ENCODE measurements at regions not wholly inside any gene's neighbourhood (a gene's known extent, or its start where the extent isn't known, plus 50 kb on each side); places are given as distances from the start of the nearest gene placed in this dataset.

GRCh38 chr16:79902351-79902750, 301.8 kb upstream of the MAF start:
- no peak for TF ChIP-seq CTCF (IDR thresholded peaks at IDR 0.05; ENCODE audit: extremely low read depth, insufficient read depth, missing control alignments)
- in situ Hi-C loops (cut with MboI; ENCODE audit: low pct_unique_long_range_greater_than_20kb, low sequenced_read_pairs, unreplicated experiment): no loop called here
- no peak for DNase-seq (ENCODE audit: low spot score)

- no peak for TF ChIP-seq CTCF (IDR thresholded peaks at IDR 0.05; ENCODE audit: extremely low read depth, insufficient read depth, missing control alignments)
- in situ Hi-C loops (cut with MboI; ENCODE audit: low pct_unique_long_range_greater_than_20kb, low sequenced_read_pairs, unreplicated experiment): no loop called here
These were observed 301.0 kb upstream of the MAF start for GRCh38 chr16:79901522-79901921.

GRCh38 chr16:79899716-79900115, 299.2 kb upstream of the MAF start:
- TF ChIP-seq CTCF (IDR thresholded peaks at IDR 0.05; ENCODE audit: extremely low read depth, insufficient read depth, missing control alignments): no peak
- in situ Hi-C loops (cut with MboI; ENCODE audit: low pct_unique_long_range_greater_than_20kb, low sequenced_read_pairs, unreplicated experiment): no loop called here
- DNase-seq (ENCODE audit: low spot score): no peak

More at GRCh38 chr16:79901522-79901921, 301.0 kb upstream of the MAF start:
- DNase-seq (ENCODE audit: low spot score): no peak

- no peak for TF ChIP-seq CTCF (IDR thresholded peaks at IDR 0.05; ENCODE audit: extremely low read depth, insufficient read depth, missing control alignments)
- in situ Hi-C loops (cut with MboI; ENCODE audit: low pct_unique_long_range_greater_than_20kb, low sequenced_read_pairs, unreplicated experiment): no loop called here
- DNase-seq (ENCODE audit: low spot score): no peak
These were observed 298.8 kb upstream of the MAF start for GRCh38 chr16:79899316-79899715.

- TF ChIP-seq CTCF (IDR thresholded peaks at IDR 0.05; ENCODE audit: extremely low read depth, insufficient read depth, missing control alignments): no peak
- in situ Hi-C loops (cut with MboI; ENCODE audit: low pct_unique_long_range_greater_than_20kb, low sequenced_read_pairs, unreplicated experiment): no loop called here
- DNase-seq (ENCODE audit: low spot score): no peak
These were observed 298.2 kb upstream of the MAF start for GRCh38 chr16:79898703-79899102.

- no peak for DNase-seq (ENCODE audit: low spot score)
- in situ Hi-C loops (cut with MboI; ENCODE audit: low pct_unique_long_range_greater_than_20kb, low sequenced_read_pairs, unreplicated experiment): no loop called here
These were observed 297.1 kb upstream of the MAF start for GRCh38 chr16:79897453-79898146.

More at GRCh38 chr16:79897453-79898146, 297.1 kb upstream of the MAF start:
- TF ChIP-seq CTCF (IDR thresholded peaks at IDR 0.05; ENCODE audit: extremely low read depth, insufficient read depth, missing control alignments): no peak

Data from GM13977 (cell line).